HG02938 (cell line): ENCODE measurements at regions not wholly inside any gene's neighbourhood (a gene's known extent, or its start where the extent isn't known, plus 50 kb on each side); places are given as distances from the start of the nearest gene placed in this dataset.

Experiments used
- ATAC-seq: cut with Tn5 transposase; IDR thresholded peaks from one replicate; pipeline ENCODE4 v1.9.1; 2021; ENCODE audit warnings: mild to moderate bottlenecking, moderate library complexity; ENCODE audit not compliant: unreplicated experiment

DNA sequence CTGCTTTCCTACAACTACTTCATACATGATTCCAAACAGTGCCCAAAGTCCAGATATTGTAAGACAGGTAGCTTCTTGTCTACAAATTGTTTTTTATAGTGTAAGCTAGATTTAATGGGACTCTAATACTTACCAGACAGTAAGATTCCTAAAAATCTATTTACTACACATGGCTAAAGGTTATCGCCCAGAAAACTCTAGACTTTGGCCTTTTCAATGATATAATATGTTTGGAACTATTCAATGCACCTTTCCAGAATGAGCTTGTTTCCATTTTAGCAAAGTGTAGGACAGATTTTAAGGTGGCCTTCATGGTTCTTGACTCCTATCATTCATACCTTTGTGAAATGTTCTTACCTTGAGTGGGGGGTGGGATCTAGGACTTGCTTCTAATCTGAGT lies 951.0 kb downstream of the SORCS1 start:
- no peak for ATAC-seq

GRCh38 chr10:106198275-106198674 lies 966.2 kb downstream of the SORCS1 start:
- ATAC-seq, result no peak

DNA sequence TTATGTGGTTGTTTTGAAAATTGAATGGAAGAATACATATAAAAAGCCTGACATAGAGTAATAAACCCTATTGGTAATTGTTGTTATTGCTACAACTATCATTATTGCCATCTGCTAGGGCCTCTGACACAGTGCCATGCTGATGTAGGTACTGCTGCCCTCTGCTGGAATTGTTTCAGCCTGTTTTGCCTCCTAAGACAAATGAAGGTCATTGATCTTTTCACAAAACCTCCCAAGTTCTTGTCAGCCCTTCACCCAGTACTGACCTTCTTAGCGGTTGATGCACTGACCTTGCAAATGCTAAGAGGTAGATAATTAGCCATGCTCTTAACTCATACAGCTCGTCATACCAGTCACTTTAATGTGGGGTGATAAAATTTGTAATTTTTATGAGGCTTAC lies 975.2 kb downstream of the SORCS1 start:
- no peak for ATAC-seq

DNA sequence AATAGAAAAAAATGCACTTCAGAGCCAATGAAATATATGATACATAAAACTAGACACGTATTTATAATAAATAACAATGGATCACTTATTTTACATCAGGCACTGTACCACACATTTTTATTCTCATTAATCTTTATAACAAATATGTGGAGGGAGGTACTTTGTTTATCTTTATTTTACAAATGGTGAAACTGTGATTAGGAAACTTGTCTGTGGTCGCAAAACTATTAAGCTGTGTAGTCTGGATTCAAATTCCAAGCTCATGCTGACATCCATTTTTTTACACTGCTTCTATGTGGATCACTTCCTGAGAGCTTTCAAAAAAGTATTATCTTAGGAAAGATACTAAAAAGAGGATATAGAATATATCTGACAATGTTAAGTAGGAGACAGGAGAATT lies 978.6 kb downstream of the SORCS1 start:
- ATAC-seq, result no peak

GRCh38 chr10:106183041-106183440 lies 981.5 kb downstream of the SORCS1 start:
- no peak for ATAC-seq

DNA sequence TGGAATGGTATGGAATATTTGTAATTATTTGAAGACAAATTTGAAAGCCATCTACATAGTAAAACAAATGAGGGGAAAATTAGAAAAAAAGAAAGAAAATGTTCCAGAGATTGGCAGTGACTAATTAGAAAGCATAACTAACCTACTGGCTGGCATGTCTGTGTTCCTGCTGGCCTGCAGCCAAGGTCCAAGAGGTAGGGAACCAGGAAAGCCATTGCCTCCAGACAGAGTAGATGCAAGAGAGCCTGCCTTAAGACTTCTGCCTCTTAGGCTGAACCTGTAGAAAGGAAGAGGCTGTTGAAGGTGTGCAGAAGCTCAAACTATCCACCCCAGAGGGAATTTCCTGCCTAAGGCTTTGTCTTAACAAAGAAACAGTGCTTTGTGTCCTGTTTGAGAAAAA lies 982.0 kb downstream of the SORCS1 start:
- ATAC-seq, result no peak

DNA sequence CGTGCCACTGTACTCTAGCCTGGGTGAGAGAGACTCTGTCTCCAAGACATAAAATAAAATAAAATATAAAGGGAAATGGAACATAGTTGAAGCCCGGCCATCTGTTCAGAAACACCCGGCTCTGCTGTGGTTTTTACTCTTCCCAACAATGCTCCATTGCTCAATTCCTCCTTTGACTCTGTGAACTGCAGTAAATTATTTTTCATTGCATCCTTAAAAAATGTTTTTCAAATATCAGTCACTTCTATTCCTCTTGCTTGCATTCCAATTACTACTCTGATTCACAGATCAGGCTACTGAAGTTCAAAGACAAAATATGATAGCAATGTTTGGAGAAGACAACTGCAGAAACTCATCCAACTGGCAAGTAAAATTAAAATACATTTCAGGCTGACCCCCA lies 983.0 kb downstream of the SORCS1 start:
- no peak for ATAC-seq

DNA sequence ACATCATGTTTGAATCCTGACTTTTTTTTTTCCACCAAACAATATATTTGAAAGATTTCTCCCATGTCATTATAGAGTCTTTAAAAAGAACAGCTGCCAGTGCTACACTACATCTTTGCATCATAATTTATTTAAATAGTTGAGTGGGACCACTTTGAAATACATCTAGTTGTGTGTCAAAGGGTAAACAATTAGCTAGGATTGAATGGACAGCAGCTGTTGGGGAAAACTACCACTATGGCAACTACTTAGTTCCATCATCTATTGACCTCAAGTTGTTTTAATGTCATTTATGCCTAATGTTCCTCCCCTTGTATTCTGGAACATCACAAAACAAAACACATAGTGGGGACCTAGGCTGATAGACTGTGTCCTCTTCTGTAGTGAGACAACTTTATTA lies 985.1 kb downstream of the SORCS1 start:
- ATAC-seq, result no peak

DNA sequence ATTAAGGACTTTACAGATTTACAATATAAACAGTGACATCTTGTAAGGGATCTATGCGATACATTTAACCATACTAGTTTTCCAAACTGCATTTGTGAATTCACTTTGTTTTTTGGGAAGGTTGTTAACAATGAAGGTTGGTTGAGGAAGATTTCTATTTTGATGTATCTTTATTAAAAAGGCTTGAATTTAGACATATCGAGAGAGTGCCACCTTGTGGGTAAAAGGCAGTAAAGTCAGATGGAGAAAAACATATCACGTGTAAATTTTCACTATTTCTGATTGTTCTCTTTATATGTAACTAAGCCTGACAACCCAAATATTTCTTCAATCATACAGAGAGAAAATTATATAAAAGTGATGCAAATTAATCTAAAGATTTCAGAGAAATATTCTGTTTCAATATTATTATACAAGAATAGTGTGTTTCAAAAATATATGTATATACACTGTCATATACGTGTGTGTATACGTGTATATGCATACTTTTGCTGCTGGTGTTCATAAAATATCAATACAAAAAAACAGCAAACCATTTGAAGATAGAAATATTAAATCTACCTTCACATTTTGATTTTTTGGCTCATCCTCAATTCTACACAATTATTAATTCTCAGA lies 988.6 kb downstream of the SORCS1 start:
- ATAC-seq, result no peak

DNA sequence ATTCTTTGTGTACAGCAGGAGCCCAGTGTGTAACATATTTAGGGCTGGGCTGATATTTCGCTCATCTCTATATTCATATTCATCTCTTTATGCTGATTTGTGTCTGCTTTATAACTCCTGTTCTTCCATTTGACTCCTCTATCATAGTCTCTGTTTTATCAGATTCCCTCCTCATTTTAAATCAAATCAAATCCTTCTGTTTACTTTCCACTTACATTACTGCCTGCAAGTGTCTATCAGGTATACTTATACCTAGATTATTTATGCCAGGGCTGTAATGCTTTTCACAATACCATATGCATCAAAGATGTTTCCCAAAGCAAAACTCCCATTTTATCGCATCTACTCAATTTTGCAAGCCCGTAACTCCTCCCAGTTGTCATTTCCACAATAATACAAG lies 990.7 kb downstream of the SORCS1 start:
- ATAC-seq, result no peak

DNA sequence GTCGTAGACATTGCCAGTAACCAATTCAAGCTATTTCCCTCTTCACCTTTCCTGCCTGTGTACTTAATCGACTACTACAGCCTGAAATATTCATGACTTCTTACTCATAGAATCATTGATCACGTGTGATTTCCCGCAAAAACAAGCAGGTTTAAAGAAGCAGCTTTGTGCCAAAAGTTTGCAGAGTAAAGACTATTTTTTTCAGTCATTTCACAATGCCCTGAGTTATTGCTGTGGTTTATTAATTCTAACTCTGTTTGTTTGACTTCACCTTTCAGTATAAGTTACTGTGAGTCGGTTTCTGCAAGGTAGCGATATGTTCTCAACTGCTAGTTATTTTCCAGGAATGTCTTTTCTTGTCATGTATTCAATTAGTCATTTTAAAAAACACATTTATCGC lies 995.3 kb downstream of the SORCS1 start:
- ATAC-seq, result no peak

GRCh38 chr10:106167946-106168345 lies 996.6 kb downstream of the SORCS1 start:
- ATAC-seq, result no peak

DNA sequence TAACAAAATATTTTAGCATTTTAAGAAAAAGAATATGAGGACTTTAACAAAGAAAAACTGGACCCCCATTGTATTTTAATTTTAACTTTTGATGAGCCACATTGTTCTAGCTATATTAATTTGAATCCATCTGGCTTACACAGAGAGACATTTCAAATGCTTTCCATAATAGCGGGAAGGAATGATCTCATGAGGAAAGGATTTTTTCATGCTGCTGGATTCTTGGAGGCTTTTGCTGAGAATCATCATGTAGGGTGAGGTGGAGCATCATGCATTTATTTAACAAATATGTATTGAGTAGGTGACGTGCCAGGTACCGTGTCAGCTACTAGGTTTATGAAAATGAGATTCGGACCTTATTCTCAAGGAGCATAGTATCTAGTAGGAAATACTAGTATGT lies 1006.3 kb downstream of the SORCS1 start:
- ATAC-seq, result no peak

DNA sequence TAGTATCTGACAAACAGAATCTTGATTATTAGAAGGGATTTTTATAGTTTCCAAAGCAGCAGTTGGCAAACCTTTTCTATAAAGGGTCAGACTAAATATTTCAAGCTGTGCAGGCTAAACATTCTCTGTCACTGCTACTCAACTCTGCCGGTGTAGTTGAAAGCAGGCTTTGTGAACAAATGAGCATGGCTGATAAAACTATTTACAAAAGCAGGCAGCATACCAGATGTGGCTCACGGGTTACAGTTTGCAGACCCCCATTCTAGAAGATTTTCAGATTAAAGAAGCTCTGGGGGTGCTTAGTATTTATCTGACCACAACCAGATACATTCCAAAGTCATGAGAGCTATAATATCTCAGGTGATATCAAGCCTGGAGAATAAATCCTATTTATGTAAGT lies 1017.5 kb downstream of the SORCS1 start:
- no peak for ATAC-seq

DNA sequence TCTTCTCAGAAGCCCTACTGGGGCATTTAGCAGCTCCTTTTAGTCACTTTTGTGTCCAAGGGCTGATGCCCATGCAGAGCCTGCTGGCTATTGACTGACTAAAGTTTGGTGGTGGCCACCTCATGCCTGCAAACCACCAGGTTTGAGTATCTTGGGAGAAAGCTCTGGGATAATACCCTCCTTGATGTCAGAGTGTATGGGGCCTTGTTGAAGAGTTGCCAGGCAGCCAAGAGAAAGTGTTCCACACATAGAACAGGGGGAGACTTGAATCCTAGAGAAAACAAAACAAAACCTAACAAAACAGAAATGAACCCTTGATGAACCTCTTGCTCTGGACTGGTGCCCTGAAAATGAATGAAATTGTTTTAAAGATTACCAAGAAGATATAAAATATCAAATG lies 1024.6 kb downstream of the SORCS1 start:
- no peak for ATAC-seq

DNA sequence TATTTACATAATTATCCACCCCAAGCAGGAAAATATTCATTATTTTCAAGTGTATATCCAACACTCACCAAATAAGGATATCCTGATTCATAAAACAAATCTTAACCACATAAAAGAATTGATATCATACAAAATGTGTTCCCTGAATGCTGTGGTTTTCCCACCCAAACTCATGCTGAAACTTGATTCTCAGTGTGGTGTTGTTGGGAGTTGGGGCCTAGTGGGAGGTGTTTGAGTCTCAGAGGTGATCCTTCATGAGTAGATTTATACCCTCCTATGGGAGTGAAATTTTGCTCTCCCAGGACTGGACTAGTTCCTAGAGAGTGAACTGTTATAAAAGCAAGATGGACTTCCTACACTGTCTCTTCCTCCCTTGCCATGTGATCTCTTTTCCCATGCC lies 1028.3 kb downstream of the SORCS1 start:
- no peak for ATAC-seq

GRCh38 chr10:106134326-106135000 lies 1030.0 kb downstream of the SORCS1 start:
- no peak for ATAC-seq

GRCh38 chr10:106133451-106133850 lies 1031.1 kb downstream of the SORCS1 start:
- ATAC-seq, result no peak

DNA sequence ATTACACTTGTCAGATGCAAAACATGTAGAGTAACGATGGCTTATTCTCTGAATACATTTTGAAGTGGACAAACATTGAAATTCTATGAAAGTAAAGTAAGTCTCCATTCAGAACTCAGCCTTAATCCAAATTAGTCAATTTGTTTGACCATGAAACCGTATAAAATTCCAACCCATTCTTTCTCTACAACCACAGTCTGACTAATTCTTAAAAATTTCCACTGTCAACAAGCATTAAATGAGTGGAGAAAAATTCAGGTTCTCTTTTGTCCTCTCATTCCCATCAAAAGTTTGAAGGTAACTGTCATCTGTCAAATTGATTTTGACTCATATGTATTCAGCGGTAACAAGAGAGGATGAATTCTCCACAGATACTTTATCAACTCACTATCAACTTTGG lies 1031.5 kb downstream of the SORCS1 start:
- ATAC-seq, result no peak

DNA sequence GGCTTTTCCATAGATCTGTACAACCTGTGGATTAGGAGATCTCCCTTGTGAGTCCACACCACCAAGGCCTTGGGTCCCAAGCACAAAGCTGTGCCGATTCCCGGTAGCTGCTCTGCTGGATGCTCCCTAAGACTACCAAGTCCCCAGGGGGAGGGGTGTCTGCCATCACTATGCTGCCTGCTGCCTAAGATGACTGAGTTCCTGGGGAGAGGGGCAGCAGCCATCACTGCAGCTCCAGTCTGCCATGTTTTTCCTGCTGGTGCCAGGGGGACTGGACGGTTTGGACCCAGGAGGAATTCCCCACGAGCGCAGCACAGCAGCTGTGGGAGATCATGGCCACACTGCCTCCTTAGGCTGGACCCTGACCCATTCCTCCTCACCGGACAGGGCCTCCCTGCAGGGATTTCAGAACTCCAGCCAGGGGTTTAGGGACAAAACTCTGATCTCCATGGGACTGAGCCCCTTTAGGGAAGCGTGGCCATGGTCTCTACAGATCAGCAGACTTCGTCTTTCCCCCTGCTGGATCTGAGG lies 1049.8 kb downstream of the SORCS1 start:
- no peak for ATAC-seq

DNA sequence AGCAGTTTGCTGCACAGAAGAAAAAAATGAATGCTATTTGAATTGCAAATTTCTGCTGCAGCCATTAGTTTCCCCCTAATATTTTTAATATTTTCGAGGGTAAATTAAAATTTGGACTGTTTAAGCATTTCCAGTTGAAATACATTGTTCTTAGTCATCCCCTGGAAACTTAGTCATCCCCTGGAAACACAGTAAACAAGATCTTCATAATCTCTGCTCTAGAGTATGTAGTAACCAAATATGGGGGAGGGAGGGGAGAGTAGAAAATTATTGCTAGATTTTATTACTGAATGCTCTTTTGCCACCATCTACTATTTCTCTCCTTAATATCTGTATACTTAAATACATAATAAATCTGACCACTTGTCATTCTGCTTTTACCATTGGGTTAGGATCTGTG lies 1053.3 kb downstream of the SORCS1 start:
- no peak for ATAC-seq

GRCh38 chr10:106107706-106108105 lies 1056.8 kb downstream of the SORCS1 start:
- ATAC-seq, result no peak

DNA sequence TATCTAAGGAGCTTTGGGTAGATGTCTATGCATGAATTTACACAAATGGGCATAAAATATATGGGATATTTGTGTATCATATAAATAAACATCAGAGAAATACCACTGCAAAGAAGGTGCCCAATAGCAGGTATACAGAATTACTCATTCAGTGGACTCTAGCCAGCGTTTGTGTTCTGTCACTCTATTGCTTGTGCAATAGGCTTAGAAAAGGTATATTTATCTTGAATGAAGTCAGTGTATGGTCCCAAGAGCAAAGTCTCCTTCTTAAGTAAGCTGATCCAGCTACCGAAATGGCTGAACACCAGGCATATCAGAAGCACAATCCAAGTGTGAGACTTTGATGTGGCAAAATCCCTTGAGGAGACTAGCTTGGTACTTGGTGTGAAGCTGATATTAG lies 1058.4 kb downstream of the SORCS1 start:
- ATAC-seq, result no peak
